Activated gamma-delta T cell treated with anti-CD3 and anti-CD28 coated beads, Interleukin-2, amount 50 U/mL, for 16 hours (primary cell): ENCODE measurements at regions not wholly inside any gene's neighbourhood (a gene's known extent, or its start where the extent isn't known, plus 50 kb on each side); places are given as distances from the start of the nearest gene placed in this dataset.

ENCODE experiments used
- DNase-seq: peaks from one replicate; pipeline ENCODE4 v3.0.0-alpha.2; 2020; ENCODE audit warnings: low read depth

DNA sequence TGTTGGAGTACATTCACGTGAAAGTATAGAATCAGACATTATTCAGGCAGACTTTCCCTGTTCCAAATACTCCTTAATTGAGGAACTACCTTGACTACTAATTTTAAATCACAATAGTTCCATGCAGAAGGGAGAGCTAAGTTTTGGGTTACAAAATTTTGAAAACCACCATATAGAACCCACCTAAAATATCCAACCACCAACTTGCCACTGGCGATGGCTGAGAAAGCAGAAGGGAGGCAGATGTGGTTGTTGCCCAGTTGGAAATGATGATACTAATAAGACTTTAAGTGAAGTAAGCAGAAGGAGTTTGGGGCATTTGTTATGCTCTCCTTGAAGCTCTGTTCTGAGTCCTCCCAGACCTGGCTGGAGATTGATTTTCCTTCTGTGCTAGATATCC is 190.7 kb downstream of the HLX start:
- no peak for DNase-seq

DNA sequence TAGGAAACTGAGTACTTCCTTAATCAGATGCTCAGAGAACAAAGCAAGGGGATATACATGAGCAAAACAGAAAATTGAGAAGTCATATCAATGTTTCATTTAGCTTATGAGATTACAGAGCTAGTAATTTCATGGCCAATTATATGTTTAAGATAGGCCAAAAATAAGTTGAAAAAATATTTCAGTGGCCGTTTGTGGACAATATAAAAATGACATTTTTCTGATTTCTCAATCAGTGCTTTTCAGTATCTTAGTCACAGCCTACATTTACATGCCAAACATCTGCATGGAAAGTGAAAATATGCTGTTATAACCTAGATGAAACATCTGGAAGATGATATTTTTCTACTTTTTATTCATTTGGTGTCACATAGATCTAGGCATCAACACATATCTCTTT is 192.5 kb downstream of the HLX start:
- no peak for DNase-seq

DNA sequence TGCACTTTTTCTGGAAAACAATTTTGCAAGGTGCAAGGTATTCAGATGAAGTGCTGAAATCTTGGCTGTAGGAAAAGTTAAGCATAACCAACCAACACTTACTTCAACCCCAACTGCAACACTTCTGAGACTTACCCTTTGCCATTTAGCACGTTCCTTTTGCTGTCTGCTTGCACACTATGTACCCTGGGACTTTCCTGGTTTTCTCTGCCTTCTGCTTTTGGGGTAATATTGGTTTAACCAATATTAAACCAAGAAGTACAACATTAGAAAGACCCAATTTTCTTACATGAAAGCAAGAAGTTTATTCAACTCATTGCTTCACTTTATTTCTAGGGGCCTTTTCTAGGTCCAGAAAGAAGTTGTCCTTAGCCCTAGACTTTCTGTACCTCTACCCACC is 193.0 kb downstream of the HLX start:
- DNase-seq: no peak

DNA sequence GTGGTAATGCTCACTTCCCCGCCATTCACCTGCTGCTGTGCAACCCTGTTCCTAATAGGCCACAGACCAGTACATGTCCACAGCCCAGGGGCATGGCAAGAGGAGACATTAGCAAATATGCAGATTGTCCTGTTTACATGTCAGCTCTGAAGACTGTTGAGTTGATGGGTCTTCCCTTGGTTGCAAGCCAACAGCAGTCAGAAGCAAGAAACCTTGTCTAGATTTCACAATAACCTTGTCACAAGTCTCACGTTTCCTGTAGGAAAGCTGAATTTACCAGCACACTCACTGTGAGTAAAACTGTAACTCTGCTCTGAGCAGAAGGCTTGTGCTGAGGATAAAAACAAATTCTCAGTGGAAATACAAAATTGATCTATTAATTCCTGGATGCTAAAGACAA is 195.1 kb downstream of the HLX start:
- no peak for DNase-seq

GRCh38 chr1:221075911-221076310 is 196.7 kb downstream of the HLX start:
- DNase-seq: no peak

DNA sequence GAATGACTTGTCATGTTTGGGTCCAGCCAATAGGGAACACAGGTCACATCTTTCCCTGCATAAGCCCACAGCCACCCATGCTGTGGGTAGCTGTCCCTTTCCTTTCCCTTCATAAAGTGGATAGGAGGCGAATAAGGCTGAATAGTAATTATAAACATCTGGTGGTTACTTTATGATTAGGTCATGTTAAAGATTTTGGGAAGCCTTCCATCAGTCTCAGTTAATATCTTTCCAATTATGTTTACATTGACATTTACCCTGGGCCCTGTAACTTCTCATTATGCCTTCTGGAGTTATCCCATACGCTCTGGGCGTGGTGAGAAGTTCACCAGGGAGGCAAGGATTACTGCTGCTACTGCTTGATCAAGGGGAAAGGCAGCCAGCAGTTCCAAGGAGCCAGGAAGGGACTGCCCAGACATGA is 197.2 kb downstream of the HLX start:
- DNase-seq: no peak

GRCh38 chr1:221078260-221078965 is 199.2 kb downstream of the HLX start:
- no peak for DNase-seq

- no peak for DNase-seq
Observed at GRCh38 chr1:221083902-221084301, 204.7 kb downstream of the HLX start.

DNA sequence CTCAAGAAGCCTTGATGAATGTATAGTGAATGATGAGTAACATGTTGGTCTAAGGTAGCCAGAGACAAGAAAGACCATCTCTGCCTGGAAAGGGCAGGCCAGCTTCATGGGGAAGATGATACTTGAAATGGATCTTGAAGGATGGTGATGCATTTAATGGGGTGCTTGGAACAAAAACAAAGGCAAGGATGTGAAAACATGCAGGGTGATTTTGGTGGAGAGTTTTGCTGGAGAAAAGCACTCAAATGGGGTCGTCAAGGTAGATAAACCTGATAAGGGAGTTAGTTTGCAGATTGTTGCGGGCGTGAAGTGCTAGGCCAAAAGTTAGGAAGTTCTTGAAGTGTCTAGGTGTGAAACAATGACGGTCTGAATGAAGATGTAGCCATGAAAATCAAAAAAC is 205.4 kb downstream of the HLX start:
- no peak for DNase-seq

DNA sequence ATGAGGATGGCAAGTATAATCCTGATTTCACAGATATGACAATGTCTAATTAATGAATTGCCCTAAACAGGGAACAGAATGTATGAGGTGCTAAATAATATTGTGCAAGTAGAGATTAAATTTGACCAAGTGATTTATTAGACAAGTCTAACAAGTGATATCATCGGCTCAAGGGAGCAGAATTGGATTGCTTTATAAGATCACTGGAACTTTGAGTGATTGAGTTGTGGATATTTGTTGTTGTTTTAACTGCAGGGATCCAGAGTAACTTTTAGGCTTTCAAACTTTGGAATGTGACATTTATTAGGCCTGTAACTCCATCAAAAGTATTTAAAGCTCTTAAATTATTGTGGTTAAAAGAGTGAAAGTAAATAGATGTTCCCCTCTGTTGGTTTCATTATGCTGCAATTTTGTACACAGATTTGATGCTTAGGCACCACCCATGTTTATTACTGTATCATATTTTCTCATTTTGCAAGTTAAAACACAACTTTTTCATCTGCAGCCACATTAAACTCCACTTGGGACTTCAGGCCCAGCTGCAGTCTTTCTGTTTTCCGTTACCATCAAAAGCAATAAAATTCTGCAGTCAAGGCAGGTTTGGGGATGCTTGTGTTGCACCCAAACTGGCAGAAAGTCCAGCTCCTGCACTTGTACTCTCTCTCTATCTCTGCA is 206.6 kb downstream of the HLX start:
- no peak for DNase-seq

DNA sequence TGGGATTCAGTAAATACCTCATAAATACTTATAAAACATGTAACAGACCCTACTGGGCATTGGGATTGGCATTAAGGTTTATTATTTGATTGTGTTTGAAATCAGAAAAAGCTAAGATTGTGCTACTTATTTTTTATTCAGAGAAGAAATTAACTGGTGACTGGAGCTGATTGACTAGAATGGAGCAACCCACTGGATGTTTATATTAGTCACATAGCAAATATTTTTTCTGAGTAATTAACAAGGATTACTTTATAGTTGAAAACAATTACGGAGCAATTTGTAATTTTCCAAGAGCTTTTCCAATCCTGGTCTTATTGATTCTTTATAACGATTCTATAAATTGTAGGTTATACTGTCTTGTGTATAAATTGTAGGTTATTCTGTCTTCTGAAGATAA is 208.7 kb downstream of the HLX start:
- no peak for DNase-seq

DNA sequence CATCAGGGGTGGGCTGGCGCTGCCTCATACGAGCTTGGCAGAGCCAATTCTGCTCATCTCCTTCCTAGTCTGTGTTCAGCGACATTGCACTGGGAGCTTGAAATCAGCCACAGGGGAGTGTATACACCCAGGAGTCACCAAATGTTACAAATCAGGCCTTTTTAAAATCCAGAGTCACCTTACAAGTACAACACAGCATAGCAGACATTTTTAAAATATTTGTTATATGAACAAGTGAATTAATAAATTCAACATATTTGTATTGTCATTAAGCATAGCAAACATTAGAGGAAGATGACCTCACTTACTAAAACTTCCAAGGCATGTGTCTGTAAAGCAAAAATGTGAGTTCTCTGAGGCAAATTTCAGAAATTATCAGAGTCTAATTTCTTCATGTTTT is 210.0 kb downstream of the HLX start:
- DNase-seq: no peak

DNA sequence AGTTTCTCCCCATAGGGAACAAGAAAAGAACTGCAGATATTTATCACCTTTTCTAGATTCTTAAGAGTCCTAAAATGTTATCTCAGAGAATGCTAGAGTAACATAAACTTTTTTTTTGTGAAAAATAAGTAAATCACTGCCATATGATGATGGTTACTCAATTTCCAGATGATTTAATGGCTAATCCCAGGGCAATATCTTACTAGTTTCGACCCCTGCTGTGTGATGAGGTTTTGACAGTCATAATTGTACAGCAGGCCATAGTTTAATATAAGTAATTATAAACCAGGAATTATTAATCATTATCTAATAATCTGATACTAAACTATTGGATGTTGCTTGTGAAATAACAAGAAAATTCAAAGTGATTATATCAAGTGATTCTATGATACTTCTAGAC is 210.6 kb downstream of the HLX start:
- no peak for DNase-seq

DNA sequence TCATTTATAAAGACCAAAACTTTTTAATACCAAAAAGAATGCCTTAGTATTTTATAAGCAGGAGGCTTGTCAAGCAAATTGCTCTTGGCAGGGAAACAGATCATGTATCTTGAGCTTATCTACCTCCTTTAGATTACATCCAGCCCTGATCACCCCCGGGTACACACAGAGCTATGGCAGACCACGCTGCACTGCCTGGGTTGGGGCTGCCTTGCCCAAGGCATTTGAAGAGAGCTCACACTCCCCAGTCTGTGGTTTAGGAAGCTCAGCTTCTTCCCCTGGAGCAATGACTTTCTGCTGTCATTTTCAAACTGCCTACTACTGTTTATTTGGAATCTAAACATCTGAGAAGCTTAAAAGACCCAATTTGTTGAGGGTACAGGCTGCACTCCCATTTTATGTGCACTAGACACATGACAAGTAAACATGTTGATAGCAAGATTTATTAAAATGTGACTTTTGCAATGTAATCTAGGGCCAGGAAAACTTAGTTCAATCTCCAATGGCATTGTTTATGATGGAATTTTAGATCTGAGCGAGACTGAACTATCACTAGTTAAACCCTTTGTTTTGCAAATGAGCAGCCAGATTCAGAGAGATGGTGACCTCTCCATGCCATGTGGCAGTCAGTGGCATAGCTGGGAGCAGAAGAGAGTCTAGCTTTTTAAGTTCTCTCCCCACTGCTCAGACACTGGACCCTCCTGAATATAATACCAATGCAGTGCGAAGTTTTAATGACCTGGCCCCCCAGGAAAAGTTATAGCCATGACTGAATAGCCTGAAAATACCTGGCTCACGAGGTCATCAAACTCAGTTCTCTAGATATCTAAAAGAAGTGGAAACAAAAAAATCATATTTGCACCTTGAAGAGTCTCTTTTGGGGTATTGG is 214.9 kb downstream of the HLX start:
- no peak for DNase-seq

DNA sequence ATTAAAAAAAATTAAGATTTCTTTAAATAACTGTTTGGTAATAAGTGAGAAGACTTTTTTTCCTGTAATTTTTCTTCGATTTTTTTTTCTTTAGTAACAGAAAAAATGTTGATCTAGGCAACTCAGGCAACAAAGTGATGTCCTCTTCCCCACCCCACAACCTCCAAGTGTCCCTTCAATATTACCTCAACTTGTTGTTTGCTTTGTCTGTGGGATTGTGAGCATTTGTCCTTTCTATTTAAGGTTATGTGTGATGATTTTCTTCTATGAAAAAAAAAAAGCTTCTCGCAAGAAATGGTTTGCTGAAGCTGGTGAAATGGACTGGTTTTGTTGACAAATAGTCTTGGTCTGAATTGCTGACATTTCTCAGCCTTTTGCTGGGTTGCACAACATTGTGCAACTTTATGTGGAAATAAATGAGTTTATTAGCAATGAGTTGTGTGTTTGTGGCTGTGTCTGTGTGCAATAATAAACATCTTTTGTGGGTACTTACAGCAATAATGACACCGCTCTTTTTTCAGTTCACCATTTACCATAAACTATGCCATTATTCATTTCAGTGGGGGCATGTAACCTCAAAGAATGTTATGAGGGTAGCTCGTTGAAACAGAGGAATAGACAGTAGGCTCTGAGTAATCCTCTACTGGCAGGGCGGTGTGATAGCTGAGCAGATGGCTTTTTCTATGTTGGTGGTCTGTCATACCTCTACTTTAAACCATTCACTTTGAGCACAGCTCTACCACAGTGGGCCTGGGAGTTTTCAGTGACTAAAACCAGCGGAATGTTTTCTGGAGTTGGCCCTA is 218.4 kb downstream of the HLX start:
- DNase-seq: no peak

- DNase-seq: no peak
Observed at GRCh38 chr1:221098471-221099405, 219.5 kb downstream of the HLX start.

GRCh38 chr1:221099747-221100595 is 220.7 kb downstream of the HLX start:
- no peak for DNase-seq

DNA sequence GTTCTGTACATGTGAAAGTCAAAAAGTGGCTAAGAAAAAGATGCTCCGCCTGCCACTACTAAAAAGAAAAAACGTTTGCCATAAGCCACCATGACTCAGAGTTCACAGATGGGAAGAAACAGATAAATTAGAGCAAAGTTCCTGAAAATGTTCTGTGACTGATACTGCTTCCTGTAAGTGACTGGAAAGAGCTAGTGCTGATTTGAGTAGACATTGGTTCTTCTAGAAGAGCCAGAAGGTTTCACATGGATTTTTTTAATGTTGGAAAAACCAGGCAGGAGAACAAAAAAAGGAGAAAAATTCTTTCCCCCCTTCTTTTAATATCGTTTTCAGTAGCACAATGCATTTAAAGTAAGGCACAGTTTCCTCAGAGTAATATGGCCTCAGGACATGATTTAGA is 221.4 kb downstream of the HLX start:
- no peak for DNase-seq

DNA sequence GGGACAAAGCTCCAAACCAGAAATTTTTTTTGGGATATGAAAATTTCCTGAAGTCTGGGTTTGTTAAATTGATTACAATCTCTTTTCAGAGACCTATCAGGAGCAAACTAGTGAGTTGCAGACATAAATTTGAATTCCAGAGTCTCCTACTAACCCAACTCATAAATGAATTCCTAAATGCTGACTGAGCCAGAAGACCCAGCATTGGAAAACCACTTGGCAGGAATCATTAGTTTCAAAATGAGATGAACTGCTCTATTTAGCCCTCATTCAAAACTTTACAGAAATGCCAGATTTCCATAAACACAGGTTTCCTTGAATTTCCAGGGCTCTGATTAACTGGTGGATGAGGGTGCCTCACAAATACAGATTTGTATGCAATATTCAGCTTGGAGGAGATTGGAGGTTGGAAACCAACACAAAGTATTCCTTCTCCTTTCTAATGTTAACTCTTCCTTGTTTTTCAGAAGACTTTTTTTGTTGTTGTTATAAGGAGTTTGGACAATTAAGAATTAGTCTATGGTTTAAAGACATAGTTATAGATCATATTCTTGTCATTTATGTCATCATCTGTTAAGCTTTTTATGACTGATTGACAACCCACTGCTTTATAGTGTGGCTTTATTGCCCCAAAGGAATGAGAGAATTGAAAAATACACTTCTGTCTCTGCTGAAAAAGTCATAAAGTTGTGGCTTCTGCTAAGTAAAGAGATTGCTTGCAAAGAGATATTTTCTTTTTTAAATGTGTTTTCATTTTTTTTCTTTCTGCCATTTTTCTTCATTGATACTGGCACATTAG is 222.8 kb downstream of the HLX start:
- no peak for DNase-seq
